ENCODE measurements at regions not wholly inside any gene's neighbourhood (a gene's known extent, or its start where the extent isn't known, plus 50 kb on each side); places are given as distances from the start of the nearest gene placed in this dataset.

- intact Hi-C loops (cut with micrococcal nuclease; ENCODE audit: unreplicated experiment), result no loop called here
- ATAC-seq (no peak), DNase-seq (ENCODE audit: low read depth, low spot score) (no peak)
- Histone ChIP-seq H3K27ac (ENCODE audit: low read length) (no peak overlapping the region), H3K9me3 (ENCODE audit: control insufficient read depth, insufficient read depth, low read depth, low read length) (no peaks in the 10 kb centered on the region), H3K4me3 (ENCODE audit: low read depth in 2 of 2, low read length in 2 of 2) (no peak overlapping the region), H3K4me1 (ENCODE audit: control insufficient read depth, insufficient read depth, low read length) (no peaks in the 10 kb centered on the region), H3K27me3 (ENCODE audit: control insufficient read depth, insufficient read depth, low read length) (no peaks in the 10 kb centered on the region), H3K36me3 (ENCODE audit: control insufficient read depth, insufficient read depth, low read length) (no peaks in the 10 kb centered on the region)
- BruUV-seq (replicated peaks), result no TSS peak
- ChIA-PET POLR2A (no interaction called here), CTCF (no interaction called here)
- in situ Hi-C loops (cut with HindIII; ENCODE audit: low pct_unique_long_range_greater_than_20kb, low sequenced_read_pairs), result no loop called here
- TF ChIP-seq CTCF (IDR thresholded peaks at IDR 0.05), result no peak
Measured at GRCh38 chr6:14865531-14866100, 380.3 kb upstream of the JARID2 start.

GRCh38 chr6:14867802-14868201, 378.1 kb upstream of the JARID2 start:
- no peaks in the 10 kb centered on the region for H3K36me3 ChIP-seq (ENCODE audit: control insufficient read depth, insufficient read depth, low read length)
- H3K27me3 ChIP-seq (ENCODE audit: control insufficient read depth, insufficient read depth, low read length), result no peaks in the 10 kb centered on the region
- H3K27ac ChIP-seq (ENCODE audit: low read length), result no peak overlapping the region
- no peak for TF ChIP-seq POLR2AphosphoS5 (IDR thresholded peaks at IDR 0.05; ENCODE audit: low read depth, low read length)
- TF ChIP-seq REST (IDR thresholded peaks at IDR 0.05; ENCODE audit: insufficient read depth in 1 of 2, low read depth in 2 of 2, low read length in 1 of 2), result no peak
- no peak for TF ChIP-seq TCF7L2 (IDR thresholded peaks at IDR 0.05; ENCODE audit: low read depth, low read length)
- TF ChIP-seq SIN3A (IDR thresholded peaks at IDR 0.05; ENCODE audit: borderline replicate concordance, insufficient read depth, low read depth, low read length), result no peak
- no peak for TF ChIP-seq CTCF (IDR thresholded peaks at IDR 0.05)
- no peaks in the 10 kb centered on the region for H3K9me3 ChIP-seq (ENCODE audit: control insufficient read depth, insufficient read depth, low read depth, low read length)
- ATAC-seq (no peak), DNase-seq (ENCODE audit: low read depth, low spot score) (no peak)
- in situ Hi-C loops (cut with HindIII; ENCODE audit: low pct_unique_long_range_greater_than_20kb, low sequenced_read_pairs), result no loop called here
- intact Hi-C loops (cut with micrococcal nuclease; ENCODE audit: unreplicated experiment), result no loop called here
- ChIA-PET POLR2A (no interaction called here), CTCF (no interaction called here)
- H3K4me3 ChIP-seq (ENCODE audit: low read depth in 2 of 2, low read length in 2 of 2), result no peak overlapping the region
- no TSS peak for BruUV-seq (replicated peaks)
- H3K4me1 ChIP-seq (ENCODE audit: control insufficient read depth, insufficient read depth, low read length), result no peaks in the 10 kb centered on the region

- DNase-seq (ENCODE audit: low read depth, low spot score) (no peak), ATAC-seq (no peak)
- no peaks in the 10 kb centered on the region for H3K36me3 ChIP-seq (ENCODE audit: control insufficient read depth, insufficient read depth, low read length)
- CTCF ChIA-PET, result no interaction called here
- POLR2A ChIA-PET, result no interaction called here
- H3K9me3 ChIP-seq (ENCODE audit: control insufficient read depth, insufficient read depth, low read depth, low read length), result no peaks in the 10 kb centered on the region
- intact Hi-C loops (cut with micrococcal nuclease; ENCODE audit: unreplicated experiment) (no loop called here), in situ Hi-C loops (cut with HindIII; ENCODE audit: low pct_unique_long_range_greater_than_20kb, low sequenced_read_pairs) (no loop called here)
- H3K4me1 ChIP-seq (ENCODE audit: control insufficient read depth, insufficient read depth, low read length), result no peaks in the 10 kb centered on the region
- H3K4me3 ChIP-seq (ENCODE audit: low read depth in 2 of 2, low read length in 2 of 2), result no peak overlapping the region
- no TSS peak for BruUV-seq (replicated peaks)
- no peak overlapping the region for H3K27ac ChIP-seq (ENCODE audit: low read length)
- TF ChIP-seq REST (IDR thresholded peaks at IDR 0.05; ENCODE audit: insufficient read depth in 1 of 2, low read depth in 2 of 2, low read length in 1 of 2), result no peak
- TF ChIP-seq CTCF (IDR thresholded peaks at IDR 0.05), result no peak
- TF ChIP-seq POLR2AphosphoS5 (IDR thresholded peaks at IDR 0.05; ENCODE audit: low read depth, low read length), result no peak
- H3K27me3 ChIP-seq (ENCODE audit: control insufficient read depth, insufficient read depth, low read length), result no peaks in the 10 kb centered on the region
Measured at GRCh38 chr6:14871221-14871620, 374.6 kb upstream of the JARID2 start.
